DOHH2 (cell line): ENCODE measurements at regions not wholly inside any gene's neighbourhood (a gene's known extent, or its start where the extent isn't known, plus 50 kb on each side); places are given as distances from the start of the nearest gene placed in this dataset.

Source experiments
- H3F3A ChIP-seq: fragments of 200-600 bp; sonication (generic), shearing (Covaris generic); 2 replicates; pipeline ENCODE4 v1.6.0; 2016; ENCODE audit warnings: antibody characterized with exemption, mild to moderate bottlenecking; ENCODE audit not compliant: control insufficient read depth, insufficient read depth
- H3K27ac ChIP-seq: fragments of 200-600 bp; sonication (generic); 2 replicates; pipeline ENCODE4 v1.5.1; 2014; ENCODE audit warnings: low read depth, mild to moderate bottlenecking, low read length, moderate library complexity
- H3K27me3 ChIP-seq: fragments of 200-600 bp; sonication (generic); 2 replicates; pipeline ENCODE4 v1.6.1; 2014; ENCODE audit warnings: mild to moderate bottlenecking, low read length, mixed read lengths; ENCODE audit not compliant: control insufficient read depth
- H3K36me3 ChIP-seq: fragments of 200-600 bp; sonication (generic); 2 replicates; pipeline ENCODE4 v1.6.1; 2014; ENCODE audit warnings: mild to moderate bottlenecking, low read length, moderate library complexity, mixed read lengths; ENCODE audit not compliant: control insufficient read depth
- H3K4me1 ChIP-seq: fragments of 200-600 bp; sonication (generic); 2 replicates; pipeline ENCODE4 v1.6.1; 2014; ENCODE audit warnings: mild to moderate bottlenecking, low read length, mixed read lengths; ENCODE audit not compliant: control insufficient read depth
- H3K4me2 ChIP-seq: fragments of 200-600 bp; sonication (generic); 2 replicates; pipeline ENCODE4 v1.6.0; 2014; ENCODE audit warnings: mild to moderate bottlenecking, low read length, moderate library complexity
- H3K4me3 ChIP-seq: fragments of 200-600 bp; sonication (generic); 2 replicates; pipeline ENCODE4 v1.5.1; 2014; ENCODE audit warnings: mild to moderate bottlenecking, low read length, mixed read lengths
- H3K79me2 ChIP-seq: fragments of 200-600 bp; sonication (generic); 2 replicates; pipeline ENCODE4 v1.6.1; 2014; ENCODE audit warnings: mild to moderate bottlenecking, low read length, mixed read lengths; ENCODE audit not compliant: control insufficient read depth
- H3K9me2 ChIP-seq: fragments of 200-600 bp; sonication (generic); replicated peaks from 2 replicates; pipeline ENCODE4 v1.6.1; 2014; ENCODE audit warnings: mild to moderate bottlenecking, low read length, mixed read lengths; ENCODE audit not compliant: control insufficient read depth
- H3K9me3 ChIP-seq: fragments of 200-600 bp; sonication (generic); 2 replicates; pipeline ENCODE4 v1.6.1; 2014; ENCODE audit warnings: antibody characterized with exemption, low read length, mixed read lengths; ENCODE audit not compliant: control insufficient read depth, insufficient read depth
- H4K20me1 ChIP-seq: fragments of 200-600 bp; sonication (generic); 2 replicates; pipeline ENCODE4 v1.6.0; 2014; ENCODE audit warnings: low read depth, mild to moderate bottlenecking, antibody characterized with exemption, low read length, moderate library complexity; ENCODE audit not compliant: control insufficient read depth, insufficient read depth
- CTCF ChIP-seq: fragments of 200-600 bp; sonication (generic); IDR thresholded peaks from one replicate; pipeline ENCODE4 v1.5.1; 2014; ENCODE audit warnings: antibody characterized with exemption, mild to moderate bottlenecking, low read depth, low read length; ENCODE audit not compliant: poor library complexity, severe bottlenecking
- EZH2phosphoT487 ChIP-seq: fragments of 200-600 bp; sonication (generic); IDR thresholded peaks from 2 replicates; pipeline ENCODE4 v1.6.1; 2017; ENCODE audit warnings: borderline replicate concordance, mild to moderate bottlenecking, antibody characterized with exemption, low read length, moderate library complexity, mixed read lengths

GRCh38 chr4:164012396-164013027 lies 518.0 kb downstream of the TMA16 start:
- no peaks in the 10 kb centered on the region for H3K79me2 ChIP-seq
- H3K27ac ChIP-seq, result no peak overlapping the region
- H3F3A ChIP-seq, result no peaks in the 10 kb centered on the region
- TF ChIP-seq CTCF (peak; percentile 63), EZH2phosphoT487 (no peak)
- no peaks in the 10 kb centered on the region for H3K9me3 ChIP-seq
- no peak overlapping the region for H3K4me3 ChIP-seq
- no peaks in the 10 kb centered on the region for H3K9me2 ChIP-seq
- no peak overlapping the region for H3K4me2 ChIP-seq
- H3K27me3 ChIP-seq, result no peaks in the 10 kb centered on the region
- no peaks in the 10 kb centered on the region for H4K20me1 ChIP-seq
- no peaks in the 10 kb centered on the region for H3K36me3 ChIP-seq
- no peaks in the 10 kb centered on the region for H3K4me1 ChIP-seq

DNA sequence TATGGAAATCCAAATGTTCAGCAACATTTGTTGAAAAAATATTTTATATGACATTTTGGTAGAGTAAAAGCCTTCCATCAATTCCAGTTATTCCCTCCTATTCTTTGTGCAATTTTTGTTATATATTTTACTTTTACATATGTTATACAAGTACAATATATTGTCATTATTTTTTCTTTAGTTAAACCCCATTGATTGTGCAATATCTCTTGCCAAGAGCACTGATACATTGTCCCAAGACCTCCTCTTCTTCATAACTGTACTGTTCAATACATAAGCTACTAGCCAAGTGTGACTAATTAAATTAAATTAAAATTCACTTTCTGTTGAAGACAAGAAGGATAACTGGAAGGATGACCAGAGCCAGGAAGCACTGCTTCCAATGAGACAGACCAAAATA lies 527.5 kb downstream of the TMA16 start:
- Histone ChIP-seq H3K79me2 (no peaks in the 10 kb centered on the region), H3K4me1 (no peaks in the 10 kb centered on the region), H3K27me3 (no peaks in the 10 kb centered on the region), H3K27ac (no peak overlapping the region), H3K36me3 (no peaks in the 10 kb centered on the region), H3K4me3 (no peak overlapping the region), H3K4me2 (no peak overlapping the region), H3F3A (no peaks in the 10 kb centered on the region), H3K9me2 (no peaks in the 10 kb centered on the region), H4K20me1 (no peaks in the 10 kb centered on the region), H3K9me3 (no peaks in the 10 kb centered on the region)
- TF ChIP-seq CTCF (no peak), EZH2phosphoT487 (no peak)

GRCh38 chr4:164023214-164023613 lies 528.7 kb downstream of the TMA16 start:
- H3K9me3 ChIP-seq, result no peaks in the 10 kb centered on the region
- no peaks in the 10 kb centered on the region for H3K27me3 ChIP-seq
- no peak overlapping the region for H3K27ac ChIP-seq
- H3K4me3 ChIP-seq, result no peak overlapping the region
- no peaks in the 10 kb centered on the region for H3K36me3 ChIP-seq
- H3F3A ChIP-seq, result no peaks in the 10 kb centered on the region
- no peaks in the 10 kb centered on the region for H3K79me2 ChIP-seq
- H4K20me1 ChIP-seq, result no peaks in the 10 kb centered on the region
- no peaks in the 10 kb centered on the region for H3K4me1 ChIP-seq
- H3K9me2 ChIP-seq, result no peaks in the 10 kb centered on the region
- TF ChIP-seq CTCF (peak; percentile 49), EZH2phosphoT487 (no peak)
- no peak overlapping the region for H3K4me2 ChIP-seq
